ENCODE measurements at regions not wholly inside any gene's neighbourhood (a gene's known extent, or its start where the extent isn't known, plus 50 kb on each side); places are given as distances from the start of the nearest gene placed in this dataset.

DNA sequence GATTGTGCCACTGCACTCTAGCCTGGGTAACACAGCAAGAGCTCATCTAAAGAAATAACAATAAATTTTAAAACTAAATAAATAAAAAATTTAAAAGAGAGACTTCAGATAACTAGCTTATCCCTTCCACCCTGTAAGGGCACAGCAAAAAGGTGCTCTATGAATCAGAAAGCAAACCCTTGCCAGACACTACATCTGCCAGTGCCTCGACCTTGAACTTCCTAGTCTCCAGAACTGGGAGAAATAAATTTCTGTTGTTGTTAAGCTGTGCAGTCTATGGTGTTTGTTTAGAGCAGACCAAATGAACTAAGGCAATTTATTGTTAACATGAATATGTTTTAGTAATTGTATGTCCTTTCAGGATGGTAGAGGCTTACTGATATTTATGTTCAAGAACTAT is 174.9 kb upstream of the TRIM24 start:
- no peak overlapping the region for H3K27ac Mint-ChIP-seq (ENCODE audit: unreplicated experiment)
- Histone ChIP-seq H3K4me2 (ENCODE audit: low read length) (no peak overlapping the region), H3K9me3 (ENCODE audit: insufficient read depth, low read depth, low read length) (peaks cover 3% of the 10 kb centered on the region), H3K4me1 (ENCODE audit: insufficient read depth, low read length) (no peaks in the 10 kb centered on the region), H3K27me3 (ENCODE audit: insufficient read depth, low read length) (no peaks in the 10 kb centered on the region), H4K20me1 (ENCODE audit: insufficient read depth, low read length) (no peaks in the 10 kb centered on the region), H2AFZ (ENCODE audit: low read depth, low read length) (no peak overlapping the region), H3K27ac (ENCODE audit: low read depth, low read length) (no peak overlapping the region), H3K4me3 (ENCODE audit: insufficient read depth, low read depth, low read length) (no peak overlapping the region), H3K9ac (ENCODE audit: low read length) (no peak overlapping the region), H3K36me3 (ENCODE audit: insufficient read depth, low read length) (no peaks in the 10 kb centered on the region), H3K79me2 (ENCODE audit: insufficient read depth, low read length) (no peaks in the 10 kb centered on the region)
- TF ChIP-seq EZH2 (IDR thresholded peaks at IDR 0.05; ENCODE audit: insufficient read depth, low read length): no peak
- TF ChIP-seq, protein P1, sequence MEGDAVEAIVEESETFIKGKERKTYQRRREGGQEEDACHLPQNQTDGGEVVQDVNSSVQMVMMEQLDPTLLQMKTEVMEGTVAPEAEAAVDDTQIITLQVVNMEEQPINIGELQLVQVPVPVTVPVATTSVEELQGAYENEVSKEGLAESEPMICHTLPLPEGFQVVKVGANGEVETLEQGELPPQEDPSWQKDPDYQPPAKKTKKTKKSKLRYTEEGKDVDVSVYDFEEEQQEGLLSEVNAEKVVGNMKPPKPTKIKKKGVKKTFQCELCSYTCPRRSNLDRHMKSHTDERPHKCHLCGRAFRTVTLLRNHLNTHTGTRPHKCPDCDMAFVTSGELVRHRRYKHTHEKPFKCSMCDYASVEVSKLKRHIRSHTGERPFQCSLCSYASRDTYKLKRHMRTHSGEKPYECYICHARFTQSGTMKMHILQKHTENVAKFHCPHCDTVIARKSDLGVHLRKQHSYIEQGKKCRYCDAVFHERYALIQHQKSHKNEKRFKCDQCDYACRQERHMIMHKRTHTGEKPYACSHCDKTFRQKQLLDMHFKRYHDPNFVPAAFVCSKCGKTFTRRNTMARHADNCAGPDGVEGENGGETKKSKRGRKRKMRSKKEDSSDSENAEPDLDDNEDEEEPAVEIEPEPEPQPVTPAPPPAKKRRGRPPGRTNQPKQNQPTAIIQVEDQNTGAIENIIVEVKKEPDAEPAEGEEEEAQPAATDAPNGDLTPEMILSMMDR (IDR thresholded peaks at IDR 0.05; ENCODE audit: insufficient read depth, low read depth, low read length): no peak
- H3K27me3 Mint-ChIP-seq (ENCODE audit: low read depth, unreplicated experiment): no peaks in the 10 kb centered on the region
- DNase-seq (ENCODE audit: low read depth): no peak
- no peaks in the 10 kb centered on the region for H3K36me3 Mint-ChIP-seq (ENCODE audit: low read depth, unreplicated experiment)
- H3K4me3 Mint-ChIP-seq (ENCODE audit: unreplicated experiment): no peak overlapping the region
- peaks cover 15% of the 10 kb centered on the region for H3K9me3 Mint-ChIP-seq (ENCODE audit: unreplicated experiment)
- FAIRE-seq: no peak
- H3K4me1 Mint-ChIP-seq (ENCODE audit: low read depth, unreplicated experiment): peaks cover 7% of the 10 kb centered on the region

DNA sequence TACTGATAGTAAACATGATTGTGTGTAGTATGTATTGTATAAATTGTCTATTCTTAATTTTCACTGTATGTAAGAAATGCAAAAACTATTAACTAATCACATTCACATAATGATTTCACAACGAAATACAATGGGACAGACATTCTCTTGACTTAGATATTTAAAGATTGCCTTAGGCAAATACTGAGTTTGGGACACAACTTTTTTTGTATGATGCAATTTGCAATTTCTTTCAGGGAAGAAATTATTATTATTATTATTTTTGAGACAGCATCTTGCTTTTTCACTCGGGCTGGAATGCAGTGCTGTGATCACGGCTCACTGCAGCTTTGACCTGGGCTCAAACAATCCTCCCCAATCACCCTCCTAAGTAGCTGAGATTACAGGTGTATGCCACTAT is 173.2 kb upstream of the TRIM24 start:
- Histone ChIP-seq H3K4me2 (ENCODE audit: low read length) (no peak overlapping the region), H3K36me3 (ENCODE audit: insufficient read depth, low read length) (no peaks in the 10 kb centered on the region), H3K79me2 (ENCODE audit: insufficient read depth, low read length) (no peaks in the 10 kb centered on the region), H4K20me1 (ENCODE audit: insufficient read depth, low read length) (no peaks in the 10 kb centered on the region), H3K4me1 (ENCODE audit: insufficient read depth, low read length) (no peaks in the 10 kb centered on the region), H2AFZ (ENCODE audit: low read depth, low read length) (no peak overlapping the region), H3K27me3 (ENCODE audit: insufficient read depth, low read length) (no peaks in the 10 kb centered on the region), H3K9me3 (ENCODE audit: insufficient read depth, low read depth, low read length) (peaks cover 3% of the 10 kb centered on the region), H3K27ac (ENCODE audit: low read depth, low read length) (no peak overlapping the region), H3K4me3 (ENCODE audit: insufficient read depth, low read depth, low read length) (no peak overlapping the region), H3K9ac (ENCODE audit: low read length) (no peak overlapping the region)
- TF ChIP-seq, protein P1 (IDR thresholded peaks at IDR 0.05; ENCODE audit: insufficient read depth, low read depth, low read length): no peak
- no peak for TF ChIP-seq EZH2 (IDR thresholded peaks at IDR 0.05; ENCODE audit: insufficient read depth, low read length)
- no peak overlapping the region for H3K27ac Mint-ChIP-seq (ENCODE audit: unreplicated experiment)
- no peaks in the 10 kb centered on the region for H3K36me3 Mint-ChIP-seq (ENCODE audit: low read depth, unreplicated experiment)
- peaks cover 17% of the 10 kb centered on the region for H3K9me3 Mint-ChIP-seq (ENCODE audit: unreplicated experiment)
- no peak overlapping the region for H3K4me3 Mint-ChIP-seq (ENCODE audit: unreplicated experiment)
- H3K4me1 Mint-ChIP-seq (ENCODE audit: low read depth, unreplicated experiment): peaks cover 7% of the 10 kb centered on the region
- H3K27me3 Mint-ChIP-seq (ENCODE audit: low read depth, unreplicated experiment): no peaks in the 10 kb centered on the region
- no peak for FAIRE-seq
- no peak for DNase-seq (ENCODE audit: low read depth)

DNA sequence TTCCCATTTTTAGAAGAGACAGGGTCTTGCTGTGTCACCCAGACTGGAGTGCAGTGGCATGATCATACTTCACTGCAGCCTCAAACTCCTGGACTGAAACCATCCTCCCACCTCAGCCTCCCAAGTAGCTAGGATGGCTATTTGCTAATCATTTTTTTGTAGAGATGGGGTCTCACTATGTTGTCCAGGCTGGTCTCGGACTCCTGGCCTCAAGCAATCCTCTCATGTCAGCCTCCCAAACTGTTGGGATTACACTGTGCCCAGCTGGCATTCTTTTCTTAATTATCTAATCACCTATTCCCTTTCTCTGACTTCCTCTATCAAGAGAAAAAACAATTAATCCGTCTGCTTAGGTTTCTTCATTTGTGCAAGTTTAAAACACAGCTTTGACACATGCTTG is 172.5 kb upstream of the TRIM24 start:
- no peaks in the 10 kb centered on the region for H3K36me3 Mint-ChIP-seq (ENCODE audit: low read depth, unreplicated experiment)
- no peaks in the 10 kb centered on the region for H3K27me3 ChIP-seq (ENCODE audit: insufficient read depth, low read length)
- no peak for DNase-seq (ENCODE audit: low read depth)
- H3K4me3 ChIP-seq (ENCODE audit: insufficient read depth, low read depth, low read length): no peak overlapping the region
- H3K4me1 Mint-ChIP-seq (ENCODE audit: low read depth, unreplicated experiment): peaks cover 7% of the 10 kb centered on the region
- H3K36me3 ChIP-seq (ENCODE audit: insufficient read depth, low read length): no peaks in the 10 kb centered on the region
- peaks cover 2% of the 10 kb centered on the region for H3K27me3 Mint-ChIP-seq (ENCODE audit: low read depth, unreplicated experiment)
- H3K9me3 Mint-ChIP-seq (ENCODE audit: unreplicated experiment): peaks cover 19% of the 10 kb centered on the region
- no peak overlapping the region for H3K4me3 Mint-ChIP-seq (ENCODE audit: unreplicated experiment)
- no peaks in the 10 kb centered on the region for H3K79me2 ChIP-seq (ENCODE audit: insufficient read depth, low read length)
- H3K9me3 ChIP-seq (ENCODE audit: insufficient read depth, low read depth, low read length): peaks cover 3% of the 10 kb centered on the region
- H3K27ac Mint-ChIP-seq (ENCODE audit: unreplicated experiment): no peak overlapping the region
- no peak overlapping the region for H3K27ac ChIP-seq (ENCODE audit: low read depth, low read length)
- H4K20me1 ChIP-seq (ENCODE audit: insufficient read depth, low read length): no peaks in the 10 kb centered on the region
- no peak overlapping the region for H2AFZ ChIP-seq (ENCODE audit: low read depth, low read length)
- TF ChIP-seq EZH2 (IDR thresholded peaks at IDR 0.05; ENCODE audit: insufficient read depth, low read length): no peak
- TF ChIP-seq, protein P1 (IDR thresholded peaks at IDR 0.05; ENCODE audit: insufficient read depth, low read depth, low read length): no peak
- no peak overlapping the region for H3K4me2 ChIP-seq (ENCODE audit: low read length)
- no peak overlapping the region for H3K9ac ChIP-seq (ENCODE audit: low read length)
- no peaks in the 10 kb centered on the region for H3K4me1 ChIP-seq (ENCODE audit: insufficient read depth, low read length)
- FAIRE-seq: no peak

Measured in astrocyte (in vitro differentiated cells and primary cell).